Loucy (cell line): ENCODE measurements at regions not wholly inside any gene's neighbourhood (a gene's known extent, or its start where the extent isn't known, plus 50 kb on each side); places are given as distances from the start of the nearest gene placed in this dataset.

Experiments used
- EZH2phosphoT487 ChIP-seq: fragments of 200-600 bp; IDR thresholded peaks from 2 replicates; pipeline ENCODE4 v1.6.1; 2018; ENCODE audit warnings: antibody characterized with exemption, mild to moderate bottlenecking, moderate library complexity, borderline replicate concordance
- TF ChIP-seq, protein P1 (sequence below): fragments of 200-600 bp; sonication (generic); conservative IDR thresholded peaks from 2 replicates; pipeline ENCODE4 v1.5.1; 2014; ENCODE audit warnings: mild to moderate bottlenecking, antibody characterized with exemption, low read length

DNA sequence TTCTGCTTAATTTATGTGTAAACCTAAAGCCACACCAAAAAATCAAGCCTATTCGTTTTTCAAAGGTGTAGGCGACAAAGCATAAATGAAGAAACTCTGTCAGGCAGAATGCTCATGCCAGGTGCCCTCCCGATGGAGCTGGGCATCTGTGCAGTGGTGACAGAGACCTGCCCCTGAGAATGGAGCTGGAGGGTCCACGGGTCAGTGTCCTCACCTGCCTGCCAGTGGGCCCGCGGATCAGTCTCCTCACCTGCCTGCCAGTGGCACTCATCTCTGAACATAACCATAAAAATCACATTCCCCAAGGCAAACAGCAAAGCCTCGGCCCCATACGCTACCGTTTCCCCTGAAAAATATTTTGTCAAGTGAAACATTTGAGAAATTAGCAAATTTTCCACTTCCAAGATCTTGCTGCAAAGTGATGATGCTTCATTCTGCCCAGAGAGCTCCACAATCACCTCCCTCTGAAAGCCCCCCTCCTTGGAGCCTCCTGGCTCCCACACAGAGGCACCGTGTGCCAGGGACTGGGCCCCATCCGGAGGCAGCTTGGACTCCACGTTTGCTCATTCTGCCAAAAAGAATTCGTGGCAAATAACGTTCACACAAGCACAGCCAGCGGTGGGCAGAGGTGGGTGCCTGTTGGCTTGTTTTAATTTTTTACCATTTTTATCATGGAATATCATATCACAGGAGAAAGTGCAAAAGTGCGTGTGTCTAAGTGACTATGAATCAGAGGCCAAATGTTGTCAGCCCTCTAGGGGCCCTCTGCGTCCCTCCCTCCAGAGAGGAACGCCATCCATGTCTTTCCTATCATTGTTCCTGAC, 88.8 kb downstream of the YTHDF1 start:
- TF ChIP-seq, protein P1, sequence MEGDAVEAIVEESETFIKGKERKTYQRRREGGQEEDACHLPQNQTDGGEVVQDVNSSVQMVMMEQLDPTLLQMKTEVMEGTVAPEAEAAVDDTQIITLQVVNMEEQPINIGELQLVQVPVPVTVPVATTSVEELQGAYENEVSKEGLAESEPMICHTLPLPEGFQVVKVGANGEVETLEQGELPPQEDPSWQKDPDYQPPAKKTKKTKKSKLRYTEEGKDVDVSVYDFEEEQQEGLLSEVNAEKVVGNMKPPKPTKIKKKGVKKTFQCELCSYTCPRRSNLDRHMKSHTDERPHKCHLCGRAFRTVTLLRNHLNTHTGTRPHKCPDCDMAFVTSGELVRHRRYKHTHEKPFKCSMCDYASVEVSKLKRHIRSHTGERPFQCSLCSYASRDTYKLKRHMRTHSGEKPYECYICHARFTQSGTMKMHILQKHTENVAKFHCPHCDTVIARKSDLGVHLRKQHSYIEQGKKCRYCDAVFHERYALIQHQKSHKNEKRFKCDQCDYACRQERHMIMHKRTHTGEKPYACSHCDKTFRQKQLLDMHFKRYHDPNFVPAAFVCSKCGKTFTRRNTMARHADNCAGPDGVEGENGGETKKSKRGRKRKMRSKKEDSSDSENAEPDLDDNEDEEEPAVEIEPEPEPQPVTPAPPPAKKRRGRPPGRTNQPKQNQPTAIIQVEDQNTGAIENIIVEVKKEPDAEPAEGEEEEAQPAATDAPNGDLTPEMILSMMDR: no peak
- TF ChIP-seq EZH2phosphoT487: no peak
